ENCODE measurements at regions not wholly inside any gene's neighbourhood (a gene's known extent, or its start where the extent isn't known, plus 50 kb on each side); places are given as distances from the start of the nearest gene placed in this dataset.

GRCh38 chr6:6885521-6886170, 222.1 kb upstream of the RREB1 start:
- peaks cover 7% of the 10 kb centered on the region for H3K4me1 ChIP-seq (ENCODE audit: insufficient read depth, poor library complexity, severe bottlenecking)
- H3K4me3 ChIP-seq (ENCODE audit: severe bottlenecking), result no peak overlapping the region

GRCh38 chr6:6886171-6886885, 221.4 kb upstream of the RREB1 start:
- H3K4me1 ChIP-seq (ENCODE audit: insufficient read depth, poor library complexity, severe bottlenecking), result peaks cover 8% of the 10 kb centered on the region
- TF ChIP-seq, protein P1, sequence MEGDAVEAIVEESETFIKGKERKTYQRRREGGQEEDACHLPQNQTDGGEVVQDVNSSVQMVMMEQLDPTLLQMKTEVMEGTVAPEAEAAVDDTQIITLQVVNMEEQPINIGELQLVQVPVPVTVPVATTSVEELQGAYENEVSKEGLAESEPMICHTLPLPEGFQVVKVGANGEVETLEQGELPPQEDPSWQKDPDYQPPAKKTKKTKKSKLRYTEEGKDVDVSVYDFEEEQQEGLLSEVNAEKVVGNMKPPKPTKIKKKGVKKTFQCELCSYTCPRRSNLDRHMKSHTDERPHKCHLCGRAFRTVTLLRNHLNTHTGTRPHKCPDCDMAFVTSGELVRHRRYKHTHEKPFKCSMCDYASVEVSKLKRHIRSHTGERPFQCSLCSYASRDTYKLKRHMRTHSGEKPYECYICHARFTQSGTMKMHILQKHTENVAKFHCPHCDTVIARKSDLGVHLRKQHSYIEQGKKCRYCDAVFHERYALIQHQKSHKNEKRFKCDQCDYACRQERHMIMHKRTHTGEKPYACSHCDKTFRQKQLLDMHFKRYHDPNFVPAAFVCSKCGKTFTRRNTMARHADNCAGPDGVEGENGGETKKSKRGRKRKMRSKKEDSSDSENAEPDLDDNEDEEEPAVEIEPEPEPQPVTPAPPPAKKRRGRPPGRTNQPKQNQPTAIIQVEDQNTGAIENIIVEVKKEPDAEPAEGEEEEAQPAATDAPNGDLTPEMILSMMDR (IDR thresholded peaks at IDR 0.05; ENCODE audit: poor library complexity, severe bottlenecking), result no peak
- H3K27ac ChIP-seq (ENCODE audit: poor library complexity, severe bottlenecking), result no peak overlapping the region
- DNase-seq (ENCODE audit: low spot score), result no peak
- peaks cover 2% of the 10 kb centered on the region for H3K9me3 ChIP-seq (ENCODE audit: severe bottlenecking)
- no peak for ATAC-seq (ENCODE audit: low read depth)
- no peak overlapping the region for H3K4me3 ChIP-seq (ENCODE audit: severe bottlenecking)
- H3K27me3 ChIP-seq (ENCODE audit: insufficient read depth, poor library complexity, severe bottlenecking), result no peaks in the 10 kb centered on the region
- no peaks in the 10 kb centered on the region for H3K36me3 ChIP-seq (ENCODE audit: low read depth)

More at GRCh38 chr6:6885521-6886170, 222.1 kb upstream of the RREB1 start:
- no peak overlapping the region for H3K27ac ChIP-seq (ENCODE audit: poor library complexity, severe bottlenecking)
- no peak for DNase-seq (ENCODE audit: low spot score)
- TF ChIP-seq, protein P1 (IDR thresholded peaks at IDR 0.05; ENCODE audit: poor library complexity, severe bottlenecking), result no peak
- no peak for ATAC-seq (ENCODE audit: low read depth)
- no peaks in the 10 kb centered on the region for H3K36me3 ChIP-seq (ENCODE audit: low read depth)
- peaks cover 2% of the 10 kb centered on the region for H3K9me3 ChIP-seq (ENCODE audit: severe bottlenecking)
- H3K27me3 ChIP-seq (ENCODE audit: insufficient read depth, poor library complexity, severe bottlenecking), result no peaks in the 10 kb centered on the region

- TF ChIP-seq, protein P1 (IDR thresholded peaks at IDR 0.05; ENCODE audit: poor library complexity, severe bottlenecking), result no peak
- DNase-seq (ENCODE audit: low spot score) (no peak), ATAC-seq (ENCODE audit: low read depth) (no peak)
- H3K36me3 ChIP-seq (ENCODE audit: low read depth), result no peaks in the 10 kb centered on the region
- peaks cover 13% of the 10 kb centered on the region for H3K4me1 ChIP-seq (ENCODE audit: insufficient read depth, poor library complexity, severe bottlenecking)
- H3K9me3 ChIP-seq (ENCODE audit: severe bottlenecking), result peaks cover 2% of the 10 kb centered on the region
- no peak overlapping the region for H3K27ac ChIP-seq (ENCODE audit: poor library complexity, severe bottlenecking)
- no peaks in the 10 kb centered on the region for H3K27me3 ChIP-seq (ENCODE audit: insufficient read depth, poor library complexity, severe bottlenecking)
- H3K4me3 ChIP-seq (ENCODE audit: severe bottlenecking), result no peak overlapping the region
Observed at GRCh38 chr6:6886886-6887285, 220.9 kb upstream of the RREB1 start.

DNA sequence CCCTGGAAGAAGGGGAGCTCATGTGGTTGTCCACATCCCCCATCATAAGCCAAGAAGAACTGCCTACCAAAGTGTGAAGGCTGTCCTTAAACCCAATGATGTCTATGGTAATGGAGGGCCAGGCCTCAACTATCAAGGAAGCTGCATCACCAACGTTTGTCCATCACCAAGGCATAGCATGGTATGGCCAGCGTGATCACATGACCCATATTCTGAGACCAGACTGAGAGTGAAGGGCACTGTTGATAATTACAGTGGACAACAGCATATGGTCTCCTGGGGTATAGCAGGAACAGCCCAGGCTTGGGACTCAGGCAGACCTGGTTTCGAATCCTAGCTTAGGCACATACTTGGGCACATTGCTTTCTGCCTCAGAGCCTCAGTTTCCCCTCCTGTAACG, 218.2 kb upstream of the RREB1 start:
- peaks cover 10% of the 10 kb centered on the region for H3K4me1 ChIP-seq (ENCODE audit: insufficient read depth, poor library complexity, severe bottlenecking)
- no peak for ATAC-seq (ENCODE audit: low read depth)
- H3K36me3 ChIP-seq (ENCODE audit: low read depth), result no peaks in the 10 kb centered on the region
- no peaks in the 10 kb centered on the region for H3K27me3 ChIP-seq (ENCODE audit: insufficient read depth, poor library complexity, severe bottlenecking)
- no peak overlapping the region for H3K4me3 ChIP-seq (ENCODE audit: severe bottlenecking)
- no peak overlapping the region for H3K27ac ChIP-seq (ENCODE audit: poor library complexity, severe bottlenecking)
- DNase-seq (ENCODE audit: low spot score), result no peak
- TF ChIP-seq, protein P1 (IDR thresholded peaks at IDR 0.05; ENCODE audit: poor library complexity, severe bottlenecking), result no peak
- H3K9me3 ChIP-seq (ENCODE audit: severe bottlenecking), result peaks cover 2% of the 10 kb centered on the region

GRCh38 chr6:6890400-6890858, 217.3 kb upstream of the RREB1 start:
- Histone ChIP-seq H3K4me1 (ENCODE audit: insufficient read depth, poor library complexity, severe bottlenecking) (peaks cover 10% of the 10 kb centered on the region), H3K9me3 (ENCODE audit: severe bottlenecking) (peaks cover 2% of the 10 kb centered on the region), H3K4me3 (ENCODE audit: severe bottlenecking) (no peak overlapping the region), H3K27me3 (ENCODE audit: insufficient read depth, poor library complexity, severe bottlenecking) (no peaks in the 10 kb centered on the region), H3K36me3 (ENCODE audit: low read depth) (no peaks in the 10 kb centered on the region), H3K27ac (ENCODE audit: poor library complexity, severe bottlenecking) (no peak overlapping the region)
- ATAC-seq (ENCODE audit: low read depth) (no peak), DNase-seq (ENCODE audit: low spot score) (no peak)
- TF ChIP-seq, protein P1 (IDR thresholded peaks at IDR 0.05; ENCODE audit: poor library complexity, severe bottlenecking), result no peak

Measured in RWPE2 (cell line).